HepG2 (cell line): ENCODE measurements at regions not wholly inside any gene's neighbourhood (a gene's known extent, or its start where the extent isn't known, plus 50 kb on each side); places are given as distances from the start of the nearest gene placed in this dataset.
A peak's percentile ranks its signal among the peaks of the same experiment; 100 is the strongest.

ENCODE experiments used
- ATAC-seq: fragments of 200-7000 bp; cut with Tn5 transposase; 3 replicates; pipeline ENCODE4 v1.9.1; 2020; ENCODE audit warnings: mild to moderate bottlenecking, moderate library complexity
- BruUV-seq: library from RNA; stranded (reverse); fragments of 400-500 nt; replicated peaks from 2 replicates; lab custom pipeline; 2021; lab: Mats Ljungman, UMichigan
- CTCF ChIA-PET: fragments of 300-600 bp; formaldehyde crosslinking; extraction: SDS; loops from one replicate; lab custom pipeline; 2021; ENCODE audit warnings: low total read pairs, inconsistent platforms, low intra/inter-chr PET ratio; lab: Yijun Ruan, JAX
- POLR2A ChIA-PET: fragments of 350-600 bp; sonication (Branson Sonifier 250); formaldehyde crosslinking; loops from one replicate; lab custom pipeline; 2020; ENCODE audit warnings: antibody characterized with exemption, inconsistent platforms; lab: Yijun Ruan, JAX
- DNase-seq: peaks from one replicate; pipeline ENCODE4 v3.0.0-alpha.2; 2015; ENCODE audit warnings: low spot score
- FAIRE-seq: peaks from 3 replicates; lab custom pipeline; 2011; peaks lifted over from hg19 to GRCh38; lab: Jason Lieb, UNC
- H2AFZ ChIP-seq: one replicate; pipeline ENCODE4 v1.6.1; 2011; ENCODE audit warnings: low read length, inconsistent platforms
- H3K27ac ChIP-seq: fragments of 300-600 bp; 3 replicates; pipeline ENCODE4 v1.8.0; 2011; ENCODE audit warnings: mixed run types, mild to moderate bottlenecking, mixed read lengths, low read length, inconsistent platforms; ENCODE audit not compliant: insufficient read depth; ENCODE audit errors: extremely low read length
- H3K27me3 ChIP-seq, 2 experiments: fragments of 200-600 bp in 1 of 2; 2 replicates in 1 of 2; 3 replicates in 1 of 2; pipeline versions ENCODE4 v1.6.0 to v1.8.0; 2011; ENCODE audit warnings: low read length in 2 of 2, mild to moderate bottlenecking in 2 of 2, moderate library complexity in 2 of 2, inconsistent platforms in 1 of 2; ENCODE audit not compliant: insufficient read depth in 2 of 2, control insufficient read depth in 1 of 2
- H3K36me3 ChIP-seq, 2 experiments: fragments of 200-600 bp in 1 of 2; replicated peaks in 1 of 2; 2 replicates in 1 of 2; 3 replicates in 1 of 2; pipeline versions ENCODE4 v1.5.1 to v1.8.0; 2011; ENCODE audit warnings: low read length in 2 of 2, inconsistent platforms in 1 of 2; ENCODE audit not compliant: insufficient read depth in 2 of 2, control insufficient read depth in 1 of 2
- H3K4me1 ChIP-seq: 2 replicates; pipeline ENCODE4 v1.5.1; 2012; ENCODE audit warnings: low read length, inconsistent platforms; ENCODE audit not compliant: insufficient read depth
- H3K4me2 ChIP-seq: 2 replicates; pipeline ENCODE4 v1.6.0; 2011; ENCODE audit warnings: low read depth, low read length, inconsistent platforms
- H3K4me3 ChIP-seq, 3 experiments: fragments of 200-600 bp in 1 of 3; sonication (generic), shearing (Covaris generic) in 1 of 3; replicated peaks in 1 of 3; 2 replicates each; pipeline ENCODE4 v1.5.1; 2011 to 2016; ENCODE audit warnings: low read length in 3 of 3, inconsistent platforms in 2 of 3, low read depth in 2 of 3, mild to moderate bottlenecking in 2 of 3, control low read depth in 1 of 3, mixed read lengths in 1 of 3; ENCODE audit not compliant: insufficient read depth in 1 of 3
- H3K79me2 ChIP-seq: one replicate; pipeline ENCODE4 v1.6.1; 2011; ENCODE audit warnings: low read length, inconsistent platforms; ENCODE audit not compliant: insufficient read depth
- H3K9ac ChIP-seq: 2 replicates; pipeline ENCODE4 v1.6.0; 2011; ENCODE audit warnings: mild to moderate bottlenecking, low read depth, low read length, inconsistent platforms; ENCODE audit not compliant: insufficient read depth
- H3K9me3 ChIP-seq: 2 replicates; pipeline ENCODE4 v1.5.1; 2012; ENCODE audit warnings: mild to moderate bottlenecking, low read length
- H4K20me1 ChIP-seq: 2 replicates; pipeline ENCODE4 v1.6.0; 2011; ENCODE audit warnings: inconsistent platforms, mild to moderate bottlenecking, low read length, moderate library complexity; ENCODE audit not compliant: insufficient read depth
- MAFK ChIP-seq, 2 experiments: IDR thresholded peaks in 1 of 2; conservative IDR thresholded peaks in 1 of 2; 2 replicates each; pipeline ENCODE4 v1.6.1; 2011; ENCODE audit warnings: improper control_type of control experiment in 2 of 2, low read length in 2 of 2
- NFIC ChIP-seq: IDR thresholded peaks from 2 replicates; pipeline ENCODE4 v1.6.1; 2012; ENCODE audit warnings: mild to moderate bottlenecking, low read length, inconsistent platforms
- SATB2 ChIP-seq: sonication (generic); formaldehyde crosslinking; IDR thresholded peaks from 2 replicates; pipeline ENCODE4 v1.5.0; 2020; ENCODE audit warnings: missing genetic modification reagents
- SKI ChIP-seq: fragments of 450-650 bp; IDR thresholded peaks from one replicate; pipeline ENCODE4 v1.6.1; 2018; ENCODE audit warnings: mild to moderate bottlenecking; ENCODE audit not compliant: partially characterized antibody
- TBX2 ChIP-seq: sonication (generic); formaldehyde crosslinking; IDR thresholded peaks from 2 replicates; pipeline ENCODE4 v1.5.0; 2020; ENCODE audit warnings: missing genetic modification reagents, mild to moderate bottlenecking, borderline replicate concordance
- ZFP1 ChIP-seq: IDR thresholded peaks from 2 replicates; pipeline ENCODE4 v1.6.1; 2016
- ZFP36L1 ChIP-seq: sonication (generic); formaldehyde crosslinking; IDR thresholded peaks from 2 replicates; pipeline ENCODE4 v1.8.0; 2022; ENCODE audit warnings: mild to moderate bottlenecking, missing genetic modification reagents, moderate library complexity
- WGBS: methylation state at CpG from one replicate; pipeline ENCODE4 v1.1.6; 2017; ENCODE audit warnings: low lambda C conversion rate; 5-methylcytosine and 5-hydroxymethylcytosine counted together
- in situ Hi-C: cut with HindIII; loops from 2 replicates; pipeline ENCODE4 v1.10.0; 2017; ENCODE audit warnings: low pct_unique_long_range_greater_than_20kb; ENCODE audit not compliant: extremely low pct_ligation_motif_present
- intact Hi-C: fragments of 100-400 bp; cut with micrococcal nuclease; formaldehyde crosslinking; loops from one replicate; pipeline ENCODE4 v1.10.0; 2022; ENCODE audit not compliant: unreplicated experiment
- TF ChIP-seq, protein P1 (sequence below): fragments of 450-650 bp; IDR thresholded peaks from 2 replicates; pipeline ENCODE4 v1.6.1; 2017; ENCODE audit warnings: mild to moderate bottlenecking

DNA sequence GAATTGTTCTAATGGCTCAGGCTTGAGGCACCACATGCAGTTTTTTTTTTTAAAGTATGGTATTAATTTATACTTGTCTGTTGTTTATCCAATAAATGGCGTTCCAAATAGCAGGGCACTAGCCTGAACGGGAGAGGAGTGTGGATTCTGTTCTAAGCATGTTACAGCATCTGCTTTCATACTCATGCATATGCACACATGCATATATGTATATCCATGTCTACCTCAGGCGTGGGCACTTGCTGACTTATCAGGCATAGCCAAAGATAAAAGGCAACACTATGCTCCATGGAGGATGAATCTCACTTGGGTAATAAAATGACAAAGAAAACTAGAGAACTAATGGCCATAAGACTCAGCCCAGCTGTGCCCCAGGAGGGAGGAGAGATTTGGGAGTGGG, 393.8 kb downstream of the GADD45G start:
- no TSS peak for BruUV-seq
- H3K27me3 ChIP-seq, result peaks cover 0 to 7% of the 10 kb centered on the region in 2 experiments; a peak in 1 of 5 replicates
- WGBS, result 54% methylated on average over 3 of the region's 3 CpGs
- in situ Hi-C loops (no loop called here), intact Hi-C loops (no loop called here)
- POLR2A ChIA-PET, result no interaction called here
- TF ChIP-seq ZFP1 (CRISPR knock-in tag) (no peak), SKI (no peak), ZFP36L1 (CRISPR knock-in tag) (no peak), NFIC (no peak)
- H3K9me3 ChIP-seq, result no peaks in the 10 kb centered on the region
- DNase-seq (no peak), ATAC-seq (no peak), FAIRE-seq (no peak)
- H3K79me2 ChIP-seq, result no peaks in the 10 kb centered on the region
- H3K36me3 ChIP-seq, result no peaks in the 10 kb centered on the region
- no peak overlapping the region for H2AFZ ChIP-seq
- H3K4me3 ChIP-seq, result no peak overlapping the region
- H3K4me1 ChIP-seq, result peaks cover 59% of the 10 kb centered on the region
- H3K4me2 ChIP-seq, result no peak overlapping the region
- no peaks in the 10 kb centered on the region for H4K20me1 ChIP-seq
- CTCF ChIA-PET, result no interaction called here
- no peak overlapping the region for H3K9ac ChIP-seq
- no peak overlapping the region for H3K27ac ChIP-seq

DNA sequence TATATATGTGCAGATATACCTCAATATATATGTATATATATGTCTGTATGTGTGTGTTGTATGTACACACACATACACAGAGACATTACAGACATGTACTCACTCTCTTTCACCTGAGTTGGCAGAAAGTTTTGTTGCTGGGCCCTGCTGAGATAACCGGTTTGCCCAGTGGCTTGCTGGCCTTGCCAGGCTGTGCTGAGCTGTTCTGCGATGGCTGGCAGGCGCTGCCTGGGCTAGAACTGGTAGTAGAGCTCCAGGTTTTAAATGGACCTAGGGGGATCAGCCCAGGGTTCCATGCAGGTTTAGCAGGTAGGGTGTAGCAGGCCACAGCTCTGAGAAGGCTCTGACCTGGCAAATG, 394.3 kb downstream of the GADD45G start:
- DNase-seq, result no peak

More for the DNA sequence above, 394.3 kb downstream of the GADD45G start:
- POLR2A ChIA-PET, result no interaction called here
- peak overlapping the region in 1 of 3 experiments; percentile 55; a peak in 2 of 6 replicates for H3K4me3 ChIP-seq
- no peak for FAIRE-seq
- BruUV-seq, result no TSS peak
- peak overlapping the region; percentile 73; the same call in 1 of the 2 replicates for H3K4me2 ChIP-seq
- 0 out of 4 replicates have a peak, but pooled peaks of 1 of the 2 experiments have one; percentile 1 for TF ChIP-seq MAFK (conservative IDR thresholded peaks at IDR 0.05 in 1 of 2, IDR thresholded peaks at IDR 0.05 in 1 of 2; ENCODE audit: low read length in 2 of 2)
- no peak for TF ChIP-seq SATB2 (CRISPR knock-in tag)
- TF ChIP-seq, protein P1, sequence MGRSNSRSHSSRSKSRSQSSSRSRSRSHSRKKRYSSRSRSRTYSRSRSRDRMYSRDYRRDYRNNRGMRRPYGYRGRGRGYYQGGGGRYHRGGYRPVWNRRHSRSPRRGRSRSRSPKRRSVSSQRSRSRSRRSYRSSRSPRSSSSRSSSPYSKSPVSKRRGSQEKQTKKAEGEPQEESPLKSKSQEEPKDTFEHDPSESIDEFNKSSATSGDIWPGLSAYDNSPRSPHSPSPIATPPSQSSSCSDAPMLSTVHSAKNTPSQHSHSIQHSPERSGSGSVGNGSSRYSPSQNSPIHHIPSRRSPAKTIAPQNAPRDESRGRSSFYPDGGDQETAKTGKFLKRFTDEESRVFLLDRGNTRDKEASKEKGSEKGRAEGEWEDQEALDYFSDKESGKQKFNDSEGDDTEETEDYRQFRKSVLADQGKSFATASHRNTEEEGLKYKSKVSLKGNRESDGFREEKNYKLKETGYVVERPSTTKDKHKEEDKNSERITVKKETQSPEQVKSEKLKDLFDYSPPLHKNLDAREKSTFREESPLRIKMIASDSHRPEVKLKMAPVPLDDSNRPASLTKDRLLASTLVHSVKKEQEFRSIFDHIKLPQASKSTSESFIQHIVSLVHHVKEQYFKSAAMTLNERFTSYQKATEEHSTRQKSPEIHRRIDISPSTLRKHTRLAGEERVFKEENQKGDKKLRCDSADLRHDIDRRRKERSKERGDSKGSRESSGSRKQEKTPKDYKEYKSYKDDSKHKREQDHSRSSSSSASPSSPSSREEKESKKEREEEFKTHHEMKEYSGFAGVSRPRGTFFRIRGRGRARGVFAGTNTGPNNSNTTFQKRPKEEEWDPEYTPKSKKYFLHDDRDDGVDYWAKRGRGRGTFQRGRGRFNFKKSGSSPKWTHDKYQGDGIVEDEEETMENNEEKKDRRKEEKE, result no peak
- TF ChIP-seq TBX2, result no peak
- peaks cover 54% of the 10 kb centered on the region for H3K4me1 ChIP-seq
- intact Hi-C loops (no loop called here), in situ Hi-C loops (no loop called here)
- H3K9me3 ChIP-seq, result no peaks in the 10 kb centered on the region
- H3K36me3 ChIP-seq, result no peaks in the 10 kb centered on the region
- no CpG with 5 or more reads among the region's 3 CpGs for WGBS
- CTCF ChIA-PET, result no interaction called here
- H3K27ac ChIP-seq, result no peak overlapping the region
- H3K27me3 ChIP-seq, result peaks cover 0 to 7% of the 10 kb centered on the region in 2 experiments; a peak in 1 of 5 replicates
- no peaks in the 10 kb centered on the region for H3K79me2 ChIP-seq
- no peak for ATAC-seq
- no peaks in the 10 kb centered on the region for H4K20me1 ChIP-seq
- H3K9ac ChIP-seq, result no peak overlapping the region
- no peak overlapping the region for H2AFZ ChIP-seq
